ENCODE measurements at regions not wholly inside any gene's neighbourhood (a gene's known extent, or its start where the extent isn't known, plus 50 kb on each side); places are given as distances from the start of the nearest gene placed in this dataset.

DNA sequence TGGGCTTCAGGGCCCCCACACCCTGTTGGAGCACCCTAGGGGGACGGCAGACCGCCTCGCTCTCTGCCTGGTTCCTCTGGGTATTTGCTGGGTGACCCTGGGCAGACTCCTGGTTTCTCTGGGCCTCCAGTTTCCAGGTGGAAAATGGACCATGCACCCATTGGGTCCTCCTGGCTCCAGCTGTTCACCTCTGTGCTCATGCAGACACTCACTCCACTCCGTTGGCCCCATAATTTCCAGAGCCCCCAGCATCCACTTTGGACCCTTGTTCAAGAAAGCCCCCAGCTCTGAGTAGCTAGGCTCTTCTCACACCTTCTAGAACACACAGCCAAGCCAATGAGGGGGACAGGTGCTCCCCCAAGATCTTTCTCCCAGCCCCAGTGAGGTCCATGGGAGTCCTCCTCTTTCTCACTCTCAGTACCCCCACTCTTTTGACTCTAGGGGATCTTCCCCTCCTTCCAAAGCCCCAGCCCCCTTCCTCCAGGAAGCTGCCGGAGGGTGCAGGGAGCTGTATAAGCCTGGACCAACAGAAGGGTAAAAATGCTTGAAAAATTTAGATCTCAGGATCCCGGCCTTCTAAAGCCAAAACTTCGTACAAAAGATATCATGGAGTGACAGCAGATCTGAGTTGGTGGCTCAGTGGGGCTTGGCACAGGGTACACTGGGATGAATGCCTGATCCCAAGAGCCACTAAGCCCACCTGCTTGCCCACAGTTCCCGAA, 174.8 kb upstream of the RTL1 start:
- TF ChIP-seq, protein P1, sequence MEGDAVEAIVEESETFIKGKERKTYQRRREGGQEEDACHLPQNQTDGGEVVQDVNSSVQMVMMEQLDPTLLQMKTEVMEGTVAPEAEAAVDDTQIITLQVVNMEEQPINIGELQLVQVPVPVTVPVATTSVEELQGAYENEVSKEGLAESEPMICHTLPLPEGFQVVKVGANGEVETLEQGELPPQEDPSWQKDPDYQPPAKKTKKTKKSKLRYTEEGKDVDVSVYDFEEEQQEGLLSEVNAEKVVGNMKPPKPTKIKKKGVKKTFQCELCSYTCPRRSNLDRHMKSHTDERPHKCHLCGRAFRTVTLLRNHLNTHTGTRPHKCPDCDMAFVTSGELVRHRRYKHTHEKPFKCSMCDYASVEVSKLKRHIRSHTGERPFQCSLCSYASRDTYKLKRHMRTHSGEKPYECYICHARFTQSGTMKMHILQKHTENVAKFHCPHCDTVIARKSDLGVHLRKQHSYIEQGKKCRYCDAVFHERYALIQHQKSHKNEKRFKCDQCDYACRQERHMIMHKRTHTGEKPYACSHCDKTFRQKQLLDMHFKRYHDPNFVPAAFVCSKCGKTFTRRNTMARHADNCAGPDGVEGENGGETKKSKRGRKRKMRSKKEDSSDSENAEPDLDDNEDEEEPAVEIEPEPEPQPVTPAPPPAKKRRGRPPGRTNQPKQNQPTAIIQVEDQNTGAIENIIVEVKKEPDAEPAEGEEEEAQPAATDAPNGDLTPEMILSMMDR (IDR thresholded peaks at IDR 0.05; ENCODE audit: insufficient read depth, low read depth, low read length), result no peak
- DNase-seq (ENCODE audit: low read depth), result no peak
- H3K4me3 ChIP-seq (ENCODE audit: low read depth, low read length), result no peak overlapping the region

DNA sequence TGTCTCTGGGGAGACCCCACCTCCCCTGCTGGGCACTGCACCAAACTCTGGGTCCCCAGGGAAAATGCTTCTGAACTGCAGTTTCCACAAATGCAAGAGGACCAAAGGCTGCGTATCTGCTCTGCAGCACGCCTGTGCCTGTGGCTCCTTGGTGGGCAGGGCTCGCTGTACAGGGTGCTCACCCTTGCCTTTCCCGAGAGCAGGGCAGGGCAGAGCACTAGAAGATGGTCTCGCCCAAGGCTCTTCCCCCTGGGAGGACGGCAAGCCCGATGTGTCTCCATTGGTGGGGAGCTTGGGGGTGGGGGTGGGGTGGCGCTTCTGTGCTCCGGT, 175.3 kb upstream of the RTL1 start:
- DNase-seq (ENCODE audit: low read depth), result no peak

DNA sequence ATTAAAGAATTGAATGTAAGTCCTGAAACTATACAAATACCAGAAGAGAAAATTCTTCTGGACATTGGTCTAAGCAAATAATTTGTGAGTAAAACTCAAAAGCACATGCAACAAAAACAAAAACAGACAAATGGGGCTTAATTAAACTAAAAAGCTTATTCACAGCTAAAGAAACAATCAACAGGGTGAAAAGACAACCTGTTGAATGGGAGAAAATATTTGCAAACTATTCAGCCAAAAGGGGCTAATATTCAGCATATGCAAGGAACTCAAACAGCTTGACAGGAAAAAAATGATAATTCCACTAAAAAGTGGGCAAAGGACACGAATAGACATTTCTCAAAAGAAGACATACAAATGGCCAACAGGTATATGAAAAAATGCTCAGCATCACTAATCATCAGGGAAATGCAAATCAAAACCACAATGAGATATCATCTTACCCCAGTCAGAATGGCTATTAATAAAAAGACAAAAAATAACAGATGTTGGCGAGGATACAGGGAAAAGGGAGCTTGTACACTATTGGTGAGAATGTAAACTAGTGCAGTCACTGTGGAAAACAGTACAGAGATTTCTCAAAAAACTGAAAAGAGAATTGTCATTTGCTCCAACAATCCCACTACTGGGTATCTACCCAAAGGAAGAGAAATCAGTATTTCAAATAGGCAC, 177.5 kb upstream of the RTL1 start:
- no peak for DNase-seq (ENCODE audit: low read depth)
- H3K4me3 ChIP-seq (ENCODE audit: low read depth, low read length), result no peak overlapping the region
- TF ChIP-seq, protein P1 (IDR thresholded peaks at IDR 0.05; ENCODE audit: insufficient read depth, low read depth, low read length), result no peak

More for the DNA sequence above, 175.3 kb upstream of the RTL1 start:
- no peak overlapping the region for H3K4me3 ChIP-seq (ENCODE audit: low read depth, low read length)
- TF ChIP-seq, protein P1 (IDR thresholded peaks at IDR 0.05; ENCODE audit: insufficient read depth, low read depth, low read length), result no peak

DNA sequence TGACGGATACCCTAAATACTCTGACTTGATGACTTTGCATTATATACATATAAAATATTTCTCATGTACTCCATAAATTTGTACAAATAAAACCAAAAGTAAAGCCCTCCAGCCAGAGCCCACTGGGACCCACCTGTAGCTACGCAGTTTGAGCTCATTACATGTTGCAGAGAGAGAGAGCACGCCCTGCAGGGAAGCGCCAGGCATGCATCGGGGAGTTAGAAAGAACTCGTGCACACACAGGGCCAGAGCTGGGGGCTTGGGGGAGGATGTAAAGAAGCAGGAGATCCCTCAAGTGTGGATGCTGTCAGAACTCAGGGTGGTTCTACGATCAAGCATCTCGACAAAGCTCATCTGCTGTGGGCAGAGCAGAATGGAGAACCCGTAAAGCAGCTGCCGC, 178.5 kb upstream of the RTL1 start:
- no peak for DNase-seq (ENCODE audit: low read depth)
- H3K4me3 ChIP-seq (ENCODE audit: low read depth, low read length), result no peak overlapping the region
- TF ChIP-seq, protein P1 (IDR thresholded peaks at IDR 0.05; ENCODE audit: insufficient read depth, low read depth, low read length), result no peak

DNA sequence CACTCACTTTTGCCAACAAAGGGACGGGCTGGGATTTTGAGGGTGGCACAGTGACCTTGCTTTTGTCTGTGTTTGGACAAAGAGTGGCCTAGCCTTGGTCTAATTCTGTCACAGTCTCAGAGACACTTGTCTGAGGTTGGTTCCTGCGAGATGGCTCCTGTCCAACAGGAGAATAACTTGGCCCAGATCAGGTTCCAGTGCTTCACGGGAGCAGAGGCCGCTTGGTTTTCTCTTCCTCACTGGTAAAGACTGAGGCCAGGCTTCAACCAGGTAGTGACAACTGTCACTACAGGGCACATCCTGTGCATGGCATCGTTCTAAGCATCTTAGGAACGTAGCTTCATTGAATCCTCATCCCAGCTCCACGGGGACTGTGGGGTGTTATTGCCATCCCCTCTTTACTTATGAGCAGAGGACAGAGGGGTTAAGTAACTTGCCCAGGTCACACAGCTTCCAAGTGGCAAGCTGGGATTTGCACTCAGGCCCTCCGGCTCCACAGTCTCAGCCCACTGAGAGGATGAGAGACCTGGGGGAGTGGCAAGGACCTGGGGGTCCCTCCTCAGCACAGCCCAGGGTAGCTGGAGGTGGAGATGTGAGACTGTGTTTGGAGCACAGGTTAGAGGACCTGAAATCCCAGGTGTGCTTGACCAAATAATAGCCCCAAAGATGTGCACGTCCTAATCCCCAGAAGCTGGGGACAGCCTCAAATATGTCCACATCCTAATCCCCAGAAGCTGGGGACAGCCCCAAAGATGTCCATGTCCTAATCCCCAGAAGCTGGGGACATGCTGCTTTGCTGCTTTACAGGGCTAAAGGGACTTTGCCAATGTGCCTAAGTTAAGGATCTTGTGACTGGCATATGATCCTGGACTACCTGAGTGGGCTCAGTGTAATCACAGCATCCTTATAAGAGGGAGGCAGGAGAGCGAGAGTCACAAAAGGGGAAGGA, 179.2 kb upstream of the RTL1 start:
- no peak overlapping the region for H3K4me3 ChIP-seq (ENCODE audit: low read depth, low read length)
- TF ChIP-seq, protein P1 (IDR thresholded peaks at IDR 0.05; ENCODE audit: insufficient read depth, low read depth, low read length), result no peak
- no peak for DNase-seq (ENCODE audit: low read depth)

DNA sequence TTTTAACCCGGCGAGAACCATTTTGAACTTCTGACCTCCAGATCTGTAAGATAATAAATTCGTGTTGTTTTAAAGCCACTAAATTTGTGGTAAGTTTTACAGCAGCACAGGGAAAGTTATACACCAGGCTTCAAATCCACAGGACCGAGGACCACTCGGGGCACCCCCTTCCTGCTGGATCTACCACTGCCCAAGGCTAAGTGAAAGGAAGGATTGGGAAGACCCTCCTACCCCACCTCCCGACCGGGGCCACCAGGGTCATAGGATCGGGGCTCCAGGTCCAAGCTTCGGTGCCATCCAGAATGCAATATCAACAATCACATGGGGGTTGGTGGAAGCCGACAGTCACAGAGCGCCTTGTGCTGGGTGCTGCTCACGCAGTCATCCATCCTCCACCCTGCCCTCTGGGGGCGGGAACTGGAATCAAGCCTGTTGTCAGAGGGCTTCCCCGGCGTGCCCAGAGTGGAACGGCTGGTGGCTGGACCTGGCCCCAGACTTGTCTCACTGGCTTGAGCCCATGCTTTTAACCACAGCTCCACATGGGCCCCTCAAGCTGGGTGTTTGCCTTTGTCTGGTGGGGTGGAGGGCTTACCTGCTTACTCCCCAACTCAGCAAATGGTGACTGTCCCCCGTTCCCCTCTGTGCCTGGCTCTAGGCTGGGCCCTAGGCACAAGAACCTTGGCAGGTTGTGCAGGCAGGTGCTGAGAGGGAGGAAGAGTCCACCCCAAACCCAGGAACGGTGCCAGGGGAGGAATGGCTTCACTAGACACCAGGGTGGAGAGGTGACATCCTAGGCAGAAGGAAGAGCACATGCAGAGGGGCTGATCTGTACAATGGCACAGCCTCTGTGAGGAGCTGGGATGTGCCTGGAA, 180.3 kb upstream of the RTL1 start:
- no peak for DNase-seq (ENCODE audit: low read depth)
- no peak overlapping the region for H3K4me3 ChIP-seq (ENCODE audit: low read depth, low read length)
- TF ChIP-seq, protein P1 (IDR thresholded peaks at IDR 0.05; ENCODE audit: insufficient read depth, low read depth, low read length), result peak; percentile 26
